ENCODE measurements at regions not wholly inside any gene's neighbourhood (a gene's known extent, or its start where the extent isn't known, plus 50 kb on each side); places are given as distances from the start of the nearest gene placed in this dataset.
"Not testable (repeated sequence)": the region's sequence is repeated elsewhere in the genome, so short reads cannot be mapped to it uniquely, and the experiment has no call there.

- no peak for TF ChIP-seq CTCF (IDR thresholded peaks at IDR 0.05; ENCODE audit: low read depth, low read length)
- DNase-seq (ENCODE audit: extremely low read depth, low read depth) = no peak
Measured at GRCh38 chr5:17019324-17019723, 83.2 kb upstream of the MYO10 start.

GRCh38 chr5:17020678-17021601 is 84.9 kb upstream of the MYO10 start:
- TF ChIP-seq CTCF (IDR thresholded peaks at IDR 0.05; ENCODE audit: low read depth, low read length) = no peak

GRCh38 chr5:17021602-17021932 is 85.5 kb upstream of the MYO10 start:
- no peak for TF ChIP-seq CTCF (IDR thresholded peaks at IDR 0.05; ENCODE audit: low read depth, low read length)
- no peak for DNase-seq (ENCODE audit: extremely low read depth, low read depth)

More at GRCh38 chr5:17020678-17021601, 84.9 kb upstream of the MYO10 start:
- DNase-seq (ENCODE audit: extremely low read depth, low read depth) = no peak

GRCh38 chr5:17022296-17022695 is 86.2 kb upstream of the MYO10 start:
- no peak for DNase-seq (ENCODE audit: extremely low read depth, low read depth)
- no peak for TF ChIP-seq CTCF (IDR thresholded peaks at IDR 0.05; ENCODE audit: low read depth, low read length)

- TF ChIP-seq CTCF (IDR thresholded peaks at IDR 0.05; ENCODE audit: low read depth, low read length) = no peak
- no peak for DNase-seq (ENCODE audit: extremely low read depth, low read depth)
Measured at GRCh38 chr5:17024686-17025180, 88.6 kb upstream of the MYO10 start.

GRCh38 chr5:17031659-17032277 is 95.7 kb upstream of the MYO10 start:
- DNase-seq (ENCODE audit: extremely low read depth, low read depth) = not testable (repeated sequence)

- DNase-seq (ENCODE audit: extremely low read depth, low read depth) = not testable (repeated sequence)
Measured at GRCh38 chr5:17032314-17032985, 96.4 kb upstream of the MYO10 start.

- DNase-seq (ENCODE audit: extremely low read depth, low read depth) = not testable (repeated sequence)
Measured at GRCh38 chr5:17034992-17035391, 98.9 kb upstream of the MYO10 start.

Measured in AG09319 (cell line).